Nephron progenitor cell (in vitro differentiated cells): ENCODE measurements at regions not wholly inside any gene's neighbourhood (a gene's known extent, or its start where the extent isn't known, plus 50 kb on each side); places are given as distances from the start of the nearest gene placed in this dataset.

ENCODE experiments used
- DNase-seq: peaks from one replicate; pipeline ENCODE4 v3.0.0; 2021
- H3K27ac Mint-ChIP-seq: 2 replicates; pipeline ENCODE4 v1.8.0; 2021; ENCODE audit warnings: mild to moderate bottlenecking, moderate library complexity, mixed read lengths
- H3K27me3 Mint-ChIP-seq: 2 replicates; pipeline ENCODE4 v1.8.0; 2021; ENCODE audit warnings: mild to moderate bottlenecking, low read depth, mixed read lengths; ENCODE audit not compliant: poor library complexity
- H3K36me3 Mint-ChIP-seq: 2 replicates; pipeline ENCODE4 v1.8.0; 2021; ENCODE audit warnings: low read depth, mixed read lengths
- H3K4me1 Mint-ChIP-seq: 2 replicates; pipeline ENCODE4 v1.8.0; 2021; ENCODE audit warnings: mixed read lengths
- H3K4me3 Mint-ChIP-seq: 2 replicates; pipeline ENCODE4 v1.8.0; 2021; ENCODE audit warnings: mild to moderate bottlenecking, moderate library complexity, mixed read lengths
- H3K9me3 Mint-ChIP-seq: 2 replicates; pipeline ENCODE4 v1.8.0; 2021; ENCODE audit warnings: mild to moderate bottlenecking, moderate library complexity, mixed read lengths
- CTCF ChIP-seq: fragments of 200-600 bp; sonication (generic); IDR thresholded peaks from 2 replicates; pipeline ENCODE4 v1.5.0; 2021; ENCODE audit warnings: antibody characterized with exemption

GRCh38 chr19:20423381-20424197, 142.0 kb downstream of the ZNF737 start:
- Mint-ChIP-seq H3K27me3 (no peaks in the 10 kb centered on the region), H3K36me3 (peaks cover 52% of the 10 kb centered on the region), H3K9me3 (peaks cover 53% of the 10 kb centered on the region), H3K4me3 (peak overlapping the region; percentile 98), H3K27ac (peak overlapping the region; percentile 100), H3K4me1 (no peaks in the 10 kb centered on the region)
- peak; percentile 7 for DNase-seq
- TF ChIP-seq CTCF: no peak

GRCh38 chr19:20422216-20423205, 143.1 kb downstream of the ZNF737 start:
- Mint-ChIP-seq H3K36me3 (peaks cover 63% of the 10 kb centered on the region), H3K4me1 (no peaks in the 10 kb centered on the region), H3K4me3 (peak overlapping the region; percentile 98), H3K27me3 (no peaks in the 10 kb centered on the region), H3K9me3 (peaks cover 62% of the 10 kb centered on the region), H3K27ac (no peak overlapping the region)
- TF ChIP-seq CTCF: no peak
- DNase-seq: no peak

GRCh38 chr19:20416661-20417060, 148.9 kb downstream of the ZNF737 start:
- no peaks in the 10 kb centered on the region for H3K27me3 Mint-ChIP-seq

GRCh38 chr19:20414120-20414519, 151.5 kb downstream of the ZNF737 start:
- peaks cover 80% of the 10 kb centered on the region for H3K9me3 Mint-ChIP-seq
- H3K27me3 Mint-ChIP-seq: no peaks in the 10 kb centered on the region
- H3K4me3 Mint-ChIP-seq: no peak overlapping the region
- TF ChIP-seq CTCF: no peak
- H3K4me1 Mint-ChIP-seq: no peaks in the 10 kb centered on the region
- peaks cover 97% of the 10 kb centered on the region for H3K36me3 Mint-ChIP-seq
- no peak for DNase-seq
- H3K27ac Mint-ChIP-seq: no peak overlapping the region

More at GRCh38 chr19:20416661-20417060, 148.9 kb downstream of the ZNF737 start:
- no peak for TF ChIP-seq CTCF
- H3K27ac Mint-ChIP-seq: no peak overlapping the region
- no peaks in the 10 kb centered on the region for H3K4me1 Mint-ChIP-seq
- H3K9me3 Mint-ChIP-seq: peaks cover 81% of the 10 kb centered on the region
- no peak overlapping the region for H3K4me3 Mint-ChIP-seq
- DNase-seq: no peak
- H3K36me3 Mint-ChIP-seq: peaks cover 99% of the 10 kb centered on the region

- no peak for TF ChIP-seq CTCF
- H3K4me3 Mint-ChIP-seq: no peak overlapping the region
- H3K27ac Mint-ChIP-seq: no peak overlapping the region
- H3K9me3 Mint-ChIP-seq: peaks cover 80% of the 10 kb centered on the region
- no peak for DNase-seq
- no peaks in the 10 kb centered on the region for H3K27me3 Mint-ChIP-seq
- H3K36me3 Mint-ChIP-seq: peaks cover 97% of the 10 kb centered on the region
- H3K4me1 Mint-ChIP-seq: no peaks in the 10 kb centered on the region
These were observed 151.9 kb downstream of the ZNF737 start for GRCh38 chr19:20413705-20414104.
